GM10248 (cell line): ENCODE measurements at regions not wholly inside any gene's neighbourhood (a gene's known extent, or its start where the extent isn't known, plus 50 kb on each side); places are given as distances from the start of the nearest gene placed in this dataset.

Source experiments
- CTCF ChIA-PET: fragments of 300-600 bp; sonication (Branson Sonifier 250); formaldehyde crosslinking; extraction: SDS; loops from one replicate; lab custom pipeline; 2021; ENCODE audit warnings: antibody characterized with exemption; lab: Yijun Ruan, JAX
- POLR2A ChIA-PET: fragments of 350-650 bp; sonication (Branson Sonifier 250); formaldehyde crosslinking; extraction: SDS; loops from one replicate; lab custom pipeline; 2020; ENCODE audit warnings: antibody characterized with exemption; lab: Yijun Ruan, JAX
- DNase-seq: peaks from one replicate; pipeline ENCODE4 v3.0.0; 2012; ENCODE audit errors: extremely low spot score
- CTCF ChIP-seq: IDR thresholded peaks from 2 replicates; pipeline ENCODE4 v1.5.1; 2012; ENCODE audit warnings: mild to moderate bottlenecking, low read depth; ENCODE audit errors: extremely low read depth, missing control alignments, control extremely low read depth

GRCh38 chr14:57930241-57930975 lies 64.5 kb upstream of the SLC35F4 start:
- ChIA-PET CTCF (interaction anchor here (1.6 kb wide), 1 partner anchor 10 kb away, joined by 5 read pairs; no protein-coding TSS in a partner anchor), POLR2A (no interaction called here)
- no peak for TF ChIP-seq CTCF
- DNase-seq = no peak

GRCh38 chr14:57928732-57929131 lies 62.8 kb upstream of the SLC35F4 start:
- CTCF ChIA-PET = no interaction called here
- no peak for DNase-seq
- TF ChIP-seq CTCF = no peak
- POLR2A ChIA-PET = no interaction called here

DNA sequence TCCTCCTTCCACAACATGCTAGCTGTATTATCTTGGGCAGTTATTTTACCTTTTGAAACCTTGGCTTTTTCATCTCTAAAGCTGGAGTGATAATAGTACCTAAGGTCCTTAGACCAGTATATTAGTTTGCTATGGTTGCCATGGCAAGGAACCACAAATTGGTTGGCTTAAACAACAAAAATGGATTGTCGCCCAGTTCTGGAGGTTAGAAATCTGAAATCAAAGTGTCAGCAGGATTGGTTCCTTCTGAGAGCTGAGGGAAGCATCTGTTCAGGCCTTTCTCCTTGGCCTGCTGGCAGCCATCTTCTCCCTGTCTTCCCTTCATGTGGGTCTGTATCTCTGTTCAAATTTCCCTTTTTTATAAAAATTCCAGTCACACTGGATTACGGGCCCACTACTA lies 55.5 kb upstream of the SLC35F4 start:
- no peak for DNase-seq
- ChIA-PET POLR2A (no interaction called here), CTCF (interaction anchor here (1.7 kb wide), 1 partner anchor 10 kb away, joined by 5 read pairs; no protein-coding TSS in a partner anchor)
- no peak for TF ChIP-seq CTCF

- CTCF ChIA-PET = no interaction called here
- no peak for TF ChIP-seq CTCF
- POLR2A ChIA-PET = no interaction called here
- DNase-seq = no peak
These were observed 52.9 kb upstream of the SLC35F4 start for GRCh38 chr14:57918791-57919190.
